ENCODE measurements at regions not wholly inside any gene's neighbourhood (a gene's known extent, or its start where the extent isn't known, plus 50 kb on each side); places are given as distances from the start of the nearest gene placed in this dataset.

- H3K4me3 ChIP-seq (ENCODE audit: insufficient read depth, low read depth, low read length), result no peak overlapping the region
- no peaks in the 10 kb centered on the region for H4K20me1 ChIP-seq (ENCODE audit: insufficient read depth, low read length)
- no peaks in the 10 kb centered on the region for H3K79me1 ChIP-seq (ENCODE audit: low read depth in 1 of 2, low read length in 2 of 2)
- in situ Hi-C loops (cut with MboI; ENCODE audit: low sequenced_read_pairs) (no loop called here), intact Hi-C loops (cut with micrococcal nuclease) (no loop called here), dilution Hi-C loops (cut with HindIII; ENCODE audit: low sequenced_read_pairs, unreplicated experiment) (no loop called here)
- no peak overlapping the region for H3K4me2 ChIP-seq (ENCODE audit: low read depth, low read length)
- no peak overlapping the region for H4K91ac ChIP-seq (ENCODE audit: insufficient read depth, low read depth, low read length)
- H3K9ac ChIP-seq (ENCODE audit: low read depth, low read length), result no peak overlapping the region
- H3K27ac ChIP-seq (ENCODE audit: insufficient read depth, low read length), result no peak overlapping the region
- no peak overlapping the region for H4K8ac ChIP-seq (ENCODE audit: low read depth in 2 of 2, low read length in 2 of 2)
- no peak overlapping the region for H3K56ac ChIP-seq (ENCODE audit: extremely low read depth, insufficient read depth, low read length)
- H2BK5ac ChIP-seq (ENCODE audit: low read depth, low read length, poor library complexity, severe bottlenecking), result no peak overlapping the region
- H4K5ac ChIP-seq (ENCODE audit: low read depth, low read length), result no peak overlapping the region
- POLR2A ChIA-PET (ENCODE audit: unreplicated experiment), result no interaction called here
- H3K27me3 ChIP-seq (ENCODE audit: control insufficient read depth, insufficient read depth, low read length), result no peaks in the 10 kb centered on the region
- no peaks in the 10 kb centered on the region for H3K9me3 ChIP-seq (ENCODE audit: control insufficient read depth, insufficient read depth, low read length)
- H3K4ac ChIP-seq (ENCODE audit: low read depth, low read length), result no peak overlapping the region
- no peak overlapping the region for H3K14ac ChIP-seq (replicated peaks; ENCODE audit: low read depth, low read length)
- no peak overlapping the region for H2BK20ac ChIP-seq (ENCODE audit: low read depth, low read length)
- no peak overlapping the region for H2BK15ac ChIP-seq (ENCODE audit: low read depth, low read length)
- H3K36me3 ChIP-seq (ENCODE audit: control insufficient read depth, insufficient read depth, low read length), result no peaks in the 10 kb centered on the region
- no peak for TF ChIP-seq MXI1 (IDR thresholded peaks at IDR 0.05; ENCODE audit: borderline replicate concordance, low read depth, low read length)
- TF ChIP-seq RAD21 (IDR thresholded peaks at IDR 0.05; ENCODE audit: low read length), result no peak
- no TSS peak for BruUV-seq (replicated peaks)
- H2AK5ac ChIP-seq (ENCODE audit: low read depth, low read length), result no peak overlapping the region
- DNase-seq (no peak), ATAC-seq (ENCODE audit: low read depth) (no peak)
- H2BK120ac ChIP-seq (ENCODE audit: low read depth, low read length), result no peak overlapping the region
- peaks cover 5% of the 10 kb centered on the region for H3K4me1 ChIP-seq (ENCODE audit: control insufficient read depth, insufficient read depth, low read length)
- H3K9me1 ChIP-seq (ENCODE audit: insufficient read depth, low read length), result no peaks in the 10 kb centered on the region
- H2AK9ac ChIP-seq (replicated peaks; ENCODE audit: low read depth, low read length, poor library complexity), result no peak overlapping the region
- CTCF ChIA-PET, result no interaction called here
- WGBS, 2 experiments (ENCODE audit: extremely low coverage in 2 of 2, insufficient read length in 1 of 2), result 83% methylated on average over 1 of the region's 5 CpGs; no CpG with 5 or more reads in 1 of the 2 experiments
- H3K23ac ChIP-seq (ENCODE audit: low read depth, low read length), result no peak overlapping the region
- no peak overlapping the region for H2AFZ ChIP-seq (replicated peaks; ENCODE audit: low read length, poor library complexity)
- no peak overlapping the region for H3K18ac ChIP-seq (ENCODE audit: low read depth, low read length)
Measured at GRCh38 chr12:20269337-20270067, 98.8 kb upstream of the PDE3A start.
